ENCODE measurements at regions not wholly inside any gene's neighbourhood (a gene's known extent, or its start where the extent isn't known, plus 50 kb on each side); places are given as distances from the start of the nearest gene placed in this dataset.

DNA sequence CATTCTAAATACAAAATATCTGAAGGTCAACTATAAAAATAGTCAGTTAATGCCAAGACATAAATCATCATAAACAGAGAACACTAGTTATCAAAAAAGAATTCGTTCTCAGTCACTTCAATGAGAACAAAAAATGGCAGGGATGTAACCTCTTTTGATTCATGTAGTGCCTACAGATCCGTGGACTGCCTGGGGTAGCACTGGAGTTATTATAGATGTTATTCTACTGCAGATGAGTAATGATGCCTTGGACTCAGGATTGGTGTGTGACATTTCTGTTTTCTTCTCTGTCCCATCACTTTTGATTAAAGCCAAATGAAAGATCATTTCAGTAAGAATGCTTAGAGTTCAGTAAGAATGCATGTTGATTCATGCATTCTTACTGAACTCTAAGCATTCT lies 440.4 kb downstream of the FAM133A start:
- Histone ChIP-seq H3K36me3 (no peaks in the 10 kb centered on the region), H3K27me3 (no peaks in the 10 kb centered on the region), H3K9me3 (no peaks in the 10 kb centered on the region), H3K4me1 (no peaks in the 10 kb centered on the region), H3K27ac (no peak overlapping the region), H3K4me3 (no peak overlapping the region)
- TF ChIP-seq, protein P1, sequence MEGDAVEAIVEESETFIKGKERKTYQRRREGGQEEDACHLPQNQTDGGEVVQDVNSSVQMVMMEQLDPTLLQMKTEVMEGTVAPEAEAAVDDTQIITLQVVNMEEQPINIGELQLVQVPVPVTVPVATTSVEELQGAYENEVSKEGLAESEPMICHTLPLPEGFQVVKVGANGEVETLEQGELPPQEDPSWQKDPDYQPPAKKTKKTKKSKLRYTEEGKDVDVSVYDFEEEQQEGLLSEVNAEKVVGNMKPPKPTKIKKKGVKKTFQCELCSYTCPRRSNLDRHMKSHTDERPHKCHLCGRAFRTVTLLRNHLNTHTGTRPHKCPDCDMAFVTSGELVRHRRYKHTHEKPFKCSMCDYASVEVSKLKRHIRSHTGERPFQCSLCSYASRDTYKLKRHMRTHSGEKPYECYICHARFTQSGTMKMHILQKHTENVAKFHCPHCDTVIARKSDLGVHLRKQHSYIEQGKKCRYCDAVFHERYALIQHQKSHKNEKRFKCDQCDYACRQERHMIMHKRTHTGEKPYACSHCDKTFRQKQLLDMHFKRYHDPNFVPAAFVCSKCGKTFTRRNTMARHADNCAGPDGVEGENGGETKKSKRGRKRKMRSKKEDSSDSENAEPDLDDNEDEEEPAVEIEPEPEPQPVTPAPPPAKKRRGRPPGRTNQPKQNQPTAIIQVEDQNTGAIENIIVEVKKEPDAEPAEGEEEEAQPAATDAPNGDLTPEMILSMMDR (IDR thresholded peaks at IDR 0.05 in 4 of 5, conservative IDR thresholded peaks at IDR 0.05 in 1 of 5) = no peak
- TF ChIP-seq POLR2A (IDR thresholded peaks at IDR 0.05) = no peak
- in situ Hi-C loops (cut with MboI; ENCODE audit: low sequenced_read_pairs in 4 of 4) = no loop called here
- DNase-seq (no peak), ATAC-seq (no peak)
- intact Hi-C loops (cut with DNase I; ENCODE audit: low total_unique reads) = no loop called here

DNA sequence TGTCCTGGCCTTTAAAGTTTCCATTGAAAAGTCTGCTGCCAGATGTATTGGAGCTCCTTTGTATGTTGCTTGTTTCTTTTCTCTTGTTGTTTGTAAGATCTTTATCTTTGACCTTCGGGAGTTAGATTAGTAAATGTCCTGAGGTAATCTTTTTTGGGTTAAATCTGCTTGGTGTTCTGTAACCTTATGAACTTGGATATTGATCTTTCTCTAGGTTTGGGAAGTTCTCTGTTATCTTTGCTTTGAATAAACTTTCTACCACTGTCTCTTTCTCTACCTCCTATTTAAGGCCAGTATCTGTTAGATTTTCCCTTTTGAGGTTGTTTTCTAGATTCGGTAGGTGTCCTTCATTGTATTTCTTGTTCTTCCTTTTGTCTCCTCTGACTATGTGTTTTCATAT lies 447.8 kb downstream of the FAM133A start:
- ATAC-seq = no peak
- in situ Hi-C loops (cut with MboI; ENCODE audit: low sequenced_read_pairs in 4 of 4) = no loop called here

DNA sequence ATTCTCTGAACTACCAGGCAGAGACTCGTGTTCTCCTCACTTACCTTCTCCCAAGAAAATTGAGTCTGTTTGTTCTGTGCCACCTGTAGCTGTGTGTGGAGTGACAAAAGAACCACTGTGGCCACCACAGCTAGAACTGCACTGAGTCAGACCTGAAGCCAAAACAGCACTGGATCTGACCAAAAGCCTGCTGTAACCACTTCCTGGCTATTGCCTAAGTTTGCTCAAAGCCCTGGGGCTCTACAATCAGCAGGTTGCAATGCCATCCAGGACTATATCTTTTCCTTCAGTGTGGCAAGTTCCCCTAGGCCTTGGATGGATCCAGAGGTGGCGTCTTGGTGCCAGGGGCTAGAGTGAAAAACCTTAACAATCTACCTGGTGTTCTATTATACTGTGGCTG lies 449.1 kb downstream of the FAM133A start:
- in situ Hi-C loops (cut with MboI; ENCODE audit: low sequenced_read_pairs in 4 of 4) = no loop called here
- intact Hi-C loops (cut with DNase I; ENCODE audit: low total_unique reads) = no loop called here

More for the DNA sequence above, 447.8 kb downstream of the FAM133A start:
- TF ChIP-seq, protein P1 (IDR thresholded peaks at IDR 0.05 in 4 of 5, conservative IDR thresholded peaks at IDR 0.05 in 1 of 5) = no peak
- no peak for TF ChIP-seq POLR2A (IDR thresholded peaks at IDR 0.05)
- intact Hi-C loops (cut with DNase I; ENCODE audit: low total_unique reads) = no loop called here
- H3K36me3 ChIP-seq = no peaks in the 10 kb centered on the region
- H3K4me1 ChIP-seq = no peaks in the 10 kb centered on the region
- no peak overlapping the region for H3K4me3 ChIP-seq
- no peaks in the 10 kb centered on the region for H3K9me3 ChIP-seq
- H3K27ac ChIP-seq = no peak overlapping the region
- no peaks in the 10 kb centered on the region for H3K27me3 ChIP-seq
- DNase-seq = no peak

DNA sequence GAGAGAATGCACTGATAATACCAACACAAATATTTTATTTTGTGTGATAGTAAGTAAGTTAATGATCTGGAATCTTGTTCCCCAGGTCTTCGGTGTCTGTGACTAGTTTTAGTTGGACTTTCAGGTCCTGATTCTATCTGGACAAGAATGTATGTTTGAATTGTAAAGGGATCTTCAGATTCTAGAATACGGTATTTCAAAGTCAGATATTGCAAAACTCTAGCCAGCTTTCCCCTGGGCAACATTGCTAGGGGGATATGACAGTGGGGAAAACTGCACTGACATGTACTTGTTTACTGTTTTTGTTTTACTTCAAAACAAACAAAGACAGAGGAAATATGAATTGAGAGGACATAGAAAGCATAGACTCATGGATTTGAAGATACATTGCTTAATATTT lies 489.0 kb downstream of the FAM133A start:
- ATAC-seq (no peak), DNase-seq (no peak)
- no peaks in the 10 kb centered on the region for H3K4me1 ChIP-seq
- no peaks in the 10 kb centered on the region for H3K9me3 ChIP-seq
- TF ChIP-seq POLR2A (IDR thresholded peaks at IDR 0.05) = no peak
- TF ChIP-seq, protein P1 (IDR thresholded peaks at IDR 0.05 in 4 of 5, conservative IDR thresholded peaks at IDR 0.05 in 1 of 5) = no peak
- no peak overlapping the region for H3K4me3 ChIP-seq
- in situ Hi-C loops (cut with MboI; ENCODE audit: low sequenced_read_pairs in 4 of 4) (no loop called here), intact Hi-C loops (cut with DNase I; ENCODE audit: low total_unique reads) (no loop called here)
- H3K36me3 ChIP-seq = no peaks in the 10 kb centered on the region
- H3K27ac ChIP-seq = no peak overlapping the region
- H3K27me3 ChIP-seq = no peaks in the 10 kb centered on the region

More for the DNA sequence above, 449.1 kb downstream of the FAM133A start:
- Histone ChIP-seq H3K9me3 (no peaks in the 10 kb centered on the region), H3K27me3 (no peaks in the 10 kb centered on the region), H3K36me3 (no peaks in the 10 kb centered on the region), H3K4me1 (no peaks in the 10 kb centered on the region), H3K27ac (no peak overlapping the region), H3K4me3 (no peak overlapping the region)
- TF ChIP-seq, protein P1 (IDR thresholded peaks at IDR 0.05 in 4 of 5, conservative IDR thresholded peaks at IDR 0.05 in 1 of 5) = no peak
- TF ChIP-seq POLR2A (IDR thresholded peaks at IDR 0.05) = no peak
- DNase-seq (no peak), ATAC-seq (no peak)

DNA sequence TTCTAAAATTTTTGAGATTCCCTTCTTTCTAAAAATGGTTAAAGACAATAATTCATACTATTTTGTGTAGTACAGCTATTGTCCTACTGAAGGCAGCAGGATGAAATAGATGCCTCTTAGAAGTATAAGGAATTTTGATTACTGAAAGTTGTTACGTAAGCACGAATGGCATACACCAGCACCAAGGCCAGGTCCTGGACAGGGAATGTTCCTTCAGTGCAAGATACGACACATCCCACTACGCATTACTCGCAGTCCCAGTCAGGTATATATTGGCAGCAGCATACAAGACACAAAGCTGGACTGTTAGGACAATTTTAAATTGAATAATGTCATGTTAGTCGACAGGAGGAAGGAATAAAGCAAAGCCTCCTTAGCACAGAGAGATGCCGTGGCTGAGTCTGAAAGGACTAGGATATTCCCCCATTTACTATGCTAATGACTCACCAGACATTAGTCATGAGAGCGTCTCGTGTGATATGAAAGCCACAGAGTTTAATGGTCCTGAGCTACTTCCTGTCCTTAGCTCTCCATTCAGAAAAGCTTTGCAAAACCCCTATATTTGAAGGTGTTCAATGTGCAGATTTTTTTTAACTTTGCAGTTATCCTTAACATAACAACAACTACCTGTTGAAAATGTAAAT lies 504.3 kb downstream of the FAM133A start:
- no peaks in the 10 kb centered on the region for H3K4me1 ChIP-seq
- peaks cover 0 to 2% (median 0%) of the 10 kb centered on the region in 3 donors for H3K27me3 ChIP-seq
- intact Hi-C loops (cut with DNase I; ENCODE audit: low total_unique reads) = no loop called here
- H3K9me3 ChIP-seq = no peaks in the 10 kb centered on the region
- in situ Hi-C loops (cut with MboI; ENCODE audit: low sequenced_read_pairs in 4 of 4) = no loop called here
- no peaks in the 10 kb centered on the region for H3K36me3 ChIP-seq
- H3K4me3 ChIP-seq = no peak overlapping the region
- no peak overlapping the region for H3K27ac ChIP-seq
- ATAC-seq = no peak
- DNase-seq = no peak
- TF ChIP-seq POLR2A (IDR thresholded peaks at IDR 0.05) = no peak
- TF ChIP-seq, protein P1 (IDR thresholded peaks at IDR 0.05 in 4 of 5, conservative IDR thresholded peaks at IDR 0.05 in 1 of 5) = no peak
